Thyroid gland (tissue), 4 donors: ENCODE measurements at regions not wholly inside any gene's neighbourhood (a gene's known extent, or its start where the extent isn't known, plus 50 kb on each side); places are given as distances from the start of the nearest gene placed in this dataset.
"Not testable (repeated sequence)": the region's sequence is repeated elsewhere in the genome, so short reads cannot be mapped to it uniquely, and the experiment has no call there.

Source experiments
- CTCF ChIP-seq, 6 experiments: fragments of 200-600 bp in 3 of 6; fragments of 450-650 bp in 3 of 6; sonication (generic) in 3 of 6; IDR thresholded peaks; one replicate each; pipeline ENCODE4 v1.5.1; 2016 to 2019; ENCODE audit warnings: antibody characterized with exemption in 6 of 6, mild to moderate bottlenecking in 2 of 6, inconsistent platforms in 1 of 6, moderate library complexity in 1 of 6
- POLR2A ChIP-seq, 2 donors: fragments of 450-650 bp; IDR thresholded peaks; one replicate each; pipeline ENCODE4 v1.6.1; 2017; ENCODE audit warnings: antibody characterized with exemption in 2 of 2, mild to moderate bottlenecking in 2 of 2, moderate library complexity in 1 of 2

GRCh38 chr10:47705698-47706414, 57.5 kb downstream of the SYT15B start:
- not testable (repeated sequence) for TF ChIP-seq CTCF (IDR thresholded peaks at IDR 0.05)
- peak in 1 of 2 donors; percentile 53 for TF ChIP-seq POLR2A (IDR thresholded peaks at IDR 0.05)
